ENCODE measurements at regions not wholly inside any gene's neighbourhood (a gene's known extent, or its start where the extent isn't known, plus 50 kb on each side); places are given as distances from the start of the nearest gene placed in this dataset.

- no peaks in the 10 kb centered on the region for H3K36me3 ChIP-seq
- 81 to 88% methylated on average over 1 of the region's 1 CpG for WGBS, 2 donors
- H3K9me3 ChIP-seq: no peaks in the 10 kb centered on the region
- DNase-seq: no peak
- intact Hi-C loops (cut with DNase I): no loop called here
- peaks cover 0 to 17% (median 10%) of the 10 kb centered on the region in 3 donors for H3K4me1 ChIP-seq
- no peak overlapping the region for H3K27ac ChIP-seq
- TF ChIP-seq POLR2A (IDR thresholded peaks at IDR 0.05) (no peak), CTCF (IDR thresholded peaks at IDR 0.05) (no peak)
- H3K27me3 ChIP-seq: no peaks in the 10 kb centered on the region
- H3K4me3 ChIP-seq: no peak overlapping the region
Observed at GRCh38 chr7:17236603-17237002, 61.8 kb upstream of the AHR start.

GRCh38 chr7:17239046-17239445 lies 59.4 kb upstream of the AHR start:
- no peaks in the 10 kb centered on the region for H3K27me3 ChIP-seq
- no peak for DNase-seq
- H3K4me3 ChIP-seq: no peak overlapping the region
- no peaks in the 10 kb centered on the region for H3K9me3 ChIP-seq
- intact Hi-C loops (cut with DNase I): no loop called here
- TF ChIP-seq CTCF (IDR thresholded peaks at IDR 0.05) (no peak), POLR2A (IDR thresholded peaks at IDR 0.05) (no peak)
- H3K27ac ChIP-seq: no peak overlapping the region
- H3K4me1 ChIP-seq: peaks cover 0 to 12% (median 8%) of the 10 kb centered on the region in 3 donors
- 77 to 94% methylated on average over 1 of the region's 1 CpG for WGBS, 2 donors
- no peaks in the 10 kb centered on the region for H3K36me3 ChIP-seq

- Histone ChIP-seq H3K36me3 (no peaks in the 10 kb centered on the region), H3K27me3 (no peaks in the 10 kb centered on the region), H3K4me1 (peaks cover 0 to 5% (median 0%) of the 10 kb centered on the region in 3 donors), H3K27ac (no peak overlapping the region), H3K4me3 (no peak overlapping the region), H3K9me3 (no peaks in the 10 kb centered on the region)
- no peak for DNase-seq
- intact Hi-C loops (cut with DNase I): no loop called here
- WGBS, 2 donors: 81 to 82% methylated on average over 7 of the region's 7 CpGs
- no peak for TF ChIP-seq POLR2A (IDR thresholded peaks at IDR 0.05)
- no peak for TF ChIP-seq CTCF (IDR thresholded peaks at IDR 0.05)
Observed at GRCh38 chr7:17239683-17240521, 58.5 kb upstream of the AHR start.

GRCh38 chr7:17242504-17242903 lies 55.9 kb upstream of the AHR start:
- no peaks in the 10 kb centered on the region for H3K4me1 ChIP-seq
- intact Hi-C loops (cut with DNase I): no loop called here
- H3K27me3 ChIP-seq: no peaks in the 10 kb centered on the region
- H3K36me3 ChIP-seq: no peaks in the 10 kb centered on the region
- 66 to 77% methylated on average over 4 of the region's 4 CpGs for WGBS, 2 donors
- no peaks in the 10 kb centered on the region for H3K9me3 ChIP-seq
- DNase-seq: no peak
- no peak overlapping the region for H3K27ac ChIP-seq
- no peak overlapping the region for H3K4me3 ChIP-seq
- no peak for TF ChIP-seq POLR2A (IDR thresholded peaks at IDR 0.05)
- TF ChIP-seq CTCF (IDR thresholded peaks at IDR 0.05): no peak

GRCh38 chr7:17244786-17245185 lies 53.7 kb upstream of the AHR start:
- DNase-seq: no peak
- 90 to 93% methylated on average over 2 of the region's 2 CpGs for WGBS, 2 donors
- no peak for TF ChIP-seq CTCF (IDR thresholded peaks at IDR 0.05)
- TF ChIP-seq POLR2A (IDR thresholded peaks at IDR 0.05): no peak
- H3K36me3 ChIP-seq: no peaks in the 10 kb centered on the region
- H3K9me3 ChIP-seq: no peaks in the 10 kb centered on the region
- H3K27ac ChIP-seq: no peak overlapping the region
- no peaks in the 10 kb centered on the region for H3K27me3 ChIP-seq
- no peaks in the 10 kb centered on the region for H3K4me1 ChIP-seq
- no peak overlapping the region for H3K4me3 ChIP-seq
- intact Hi-C loops (cut with DNase I): no loop called here
